GM12872 (cell line): ENCODE measurements at regions not wholly inside any gene's neighbourhood (a gene's known extent, or its start where the extent isn't known, plus 50 kb on each side); places are given as distances from the start of the nearest gene placed in this dataset.

Source experiments
- TF ChIP-seq, protein P1 (sequence below): IDR thresholded peaks from 3 replicates; pipeline ENCODE4 v1.5.1; 2011; ENCODE audit warnings: low read depth, mild to moderate bottlenecking, low read length, moderate library complexity; ENCODE audit not compliant: insufficient read depth

DNA sequence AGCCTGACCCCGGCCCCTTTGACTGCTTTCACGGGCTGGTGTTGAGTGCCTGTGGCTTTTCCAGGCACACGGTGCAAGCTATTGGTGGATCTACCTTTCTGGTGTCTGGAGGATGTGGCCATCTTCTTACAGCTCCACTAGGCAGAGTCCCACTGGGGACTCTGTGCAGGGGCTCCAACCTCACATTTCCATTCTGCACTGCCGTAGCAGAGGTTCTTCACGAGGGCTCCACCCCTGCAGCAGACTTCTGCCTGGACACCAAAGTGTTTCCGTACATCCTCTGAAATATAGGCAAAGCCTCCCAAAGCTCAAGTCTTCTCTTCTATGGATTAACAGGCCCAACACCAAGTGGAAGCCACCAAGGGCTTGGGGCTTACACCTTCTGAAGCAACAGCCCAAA is 691.5 kb upstream of the POU3F2 start:
- TF ChIP-seq, protein P1, sequence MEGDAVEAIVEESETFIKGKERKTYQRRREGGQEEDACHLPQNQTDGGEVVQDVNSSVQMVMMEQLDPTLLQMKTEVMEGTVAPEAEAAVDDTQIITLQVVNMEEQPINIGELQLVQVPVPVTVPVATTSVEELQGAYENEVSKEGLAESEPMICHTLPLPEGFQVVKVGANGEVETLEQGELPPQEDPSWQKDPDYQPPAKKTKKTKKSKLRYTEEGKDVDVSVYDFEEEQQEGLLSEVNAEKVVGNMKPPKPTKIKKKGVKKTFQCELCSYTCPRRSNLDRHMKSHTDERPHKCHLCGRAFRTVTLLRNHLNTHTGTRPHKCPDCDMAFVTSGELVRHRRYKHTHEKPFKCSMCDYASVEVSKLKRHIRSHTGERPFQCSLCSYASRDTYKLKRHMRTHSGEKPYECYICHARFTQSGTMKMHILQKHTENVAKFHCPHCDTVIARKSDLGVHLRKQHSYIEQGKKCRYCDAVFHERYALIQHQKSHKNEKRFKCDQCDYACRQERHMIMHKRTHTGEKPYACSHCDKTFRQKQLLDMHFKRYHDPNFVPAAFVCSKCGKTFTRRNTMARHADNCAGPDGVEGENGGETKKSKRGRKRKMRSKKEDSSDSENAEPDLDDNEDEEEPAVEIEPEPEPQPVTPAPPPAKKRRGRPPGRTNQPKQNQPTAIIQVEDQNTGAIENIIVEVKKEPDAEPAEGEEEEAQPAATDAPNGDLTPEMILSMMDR = no peak

DNA sequence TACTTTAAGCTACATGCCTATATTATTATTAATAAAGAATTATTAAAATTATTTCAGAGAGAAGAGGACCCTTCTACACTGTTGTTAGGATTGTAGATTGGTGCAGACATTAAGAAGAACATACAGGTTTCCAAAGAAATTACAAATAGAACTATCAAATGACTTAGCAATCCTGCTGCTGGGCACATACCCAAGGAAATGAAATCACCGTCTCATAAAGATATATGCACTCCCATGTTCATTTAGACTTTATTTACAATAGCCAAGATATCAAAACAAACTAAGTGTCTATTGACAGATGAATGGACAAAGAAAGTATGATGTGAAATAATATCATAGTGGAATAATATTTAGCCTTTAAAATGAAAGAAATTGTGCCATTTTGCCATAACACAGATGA is 687.7 kb upstream of the POU3F2 start:
- TF ChIP-seq, protein P1 = no peak

GRCh38 chr6:98156580-98156979 is 677.8 kb upstream of the POU3F2 start:
- TF ChIP-seq, protein P1 = no peak

DNA sequence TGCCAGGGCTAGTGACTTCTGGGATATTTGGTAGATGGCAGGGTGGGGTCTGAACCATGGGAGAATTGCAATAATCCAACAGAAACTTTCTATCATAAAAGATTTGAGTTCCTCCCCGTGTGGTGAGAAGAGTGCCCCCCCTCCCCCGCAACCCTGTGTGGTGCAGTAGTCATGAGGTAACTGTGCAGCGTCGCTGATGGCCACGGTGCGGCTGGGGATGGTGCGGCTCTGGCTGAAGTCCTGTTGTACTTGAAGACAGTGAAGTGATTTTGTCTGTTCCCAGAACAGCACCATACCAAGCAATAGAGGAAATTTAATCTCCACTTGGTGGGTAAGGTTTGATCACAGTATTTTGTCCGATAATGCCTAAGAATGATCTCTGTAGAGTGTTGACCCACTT is 654.8 kb upstream of the POU3F2 start:
- TF ChIP-seq, protein P1 = no peak

GRCh38 chr6:98200084-98200483 is 634.3 kb upstream of the POU3F2 start:
- TF ChIP-seq, protein P1 = no peak

DNA sequence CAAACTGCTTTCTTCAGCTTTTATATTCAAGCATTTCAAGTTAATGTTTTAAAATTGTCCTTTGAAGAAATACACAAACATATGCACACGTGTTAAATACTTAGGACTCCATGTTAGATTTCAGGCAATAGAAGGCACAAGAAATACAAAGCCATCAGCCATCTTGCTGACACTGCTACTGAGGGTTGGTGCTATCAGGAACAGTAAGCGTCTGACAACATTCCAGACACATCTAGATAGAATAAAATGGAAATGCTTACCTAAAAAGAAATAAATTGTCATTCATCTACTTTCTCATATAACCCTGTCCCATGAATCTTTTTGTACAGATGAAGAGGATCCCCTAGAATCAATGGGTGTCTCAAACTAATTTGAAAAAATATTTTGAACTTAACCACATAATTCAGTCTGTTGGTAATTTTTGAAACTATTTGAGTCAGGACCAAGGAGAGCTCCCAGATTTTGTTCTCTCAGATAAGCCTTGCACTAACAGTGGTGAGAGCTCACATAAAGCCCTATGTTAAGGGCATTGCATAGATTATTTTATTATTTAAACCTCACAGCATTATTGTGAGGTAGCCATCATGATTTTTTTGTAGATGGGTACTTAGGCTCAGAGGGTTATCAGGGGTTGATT is 631.1 kb upstream of the POU3F2 start:
- TF ChIP-seq, protein P1 = no peak

DNA sequence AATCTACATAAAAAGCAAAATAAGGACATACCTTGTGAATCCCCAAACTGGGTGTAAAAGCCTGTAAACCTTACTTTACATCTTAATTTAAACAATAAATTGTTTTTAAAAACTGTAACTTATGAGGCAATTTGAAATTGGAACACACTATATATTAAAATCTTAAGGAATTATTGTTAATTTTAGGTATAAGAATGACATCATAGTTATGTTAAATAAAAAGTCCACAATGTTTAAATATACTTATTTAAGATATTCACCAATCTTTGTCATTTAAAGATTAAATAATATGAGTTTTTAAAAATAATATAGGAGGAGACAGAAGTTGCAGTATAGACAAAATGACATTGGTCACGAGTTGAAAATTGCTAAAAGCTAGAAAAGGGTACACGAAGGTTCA is 621.9 kb upstream of the POU3F2 start:
- TF ChIP-seq, protein P1 = no peak

GRCh38 chr6:98215531-98215930 is 618.8 kb upstream of the POU3F2 start:
- TF ChIP-seq, protein P1 = no peak
